Thoracic aorta (tissue), 2 donors: ENCODE measurements at regions not wholly inside any gene's neighbourhood (a gene's known extent, or its start where the extent isn't known, plus 50 kb on each side); places are given as distances from the start of the nearest gene placed in this dataset.
"Not testable (repeated sequence)": the region's sequence is repeated elsewhere in the genome, so short reads cannot be mapped to it uniquely, and the experiment has no call there.

Source experiments
- ATAC-seq: fragments of 150-250 bp; one replicate; pipeline ENCODE4 v1.8.0; 2017; ENCODE audit warnings: low read depth; ENCODE audit not compliant: insufficient number of reproducible peaks, low FRiP score
- DNase-seq: peaks from one replicate; pipeline ENCODE4 v3.0.0-alpha.2; 2020; ENCODE audit warnings: low spot score
- H3K27ac ChIP-seq, 2 donors: fragments of 200-600 bp; sonication (generic); 1 replicate in 1 of 2; 2 replicates in 1 of 2; pipeline ENCODE4 v1.5.1; 2016; ENCODE audit warnings: mild to moderate bottlenecking in 2 of 2, moderate library complexity in 2 of 2
- H3K27me3 ChIP-seq: fragments of 200-600 bp; sonication (generic); replicated peaks from 2 replicates; pipeline ENCODE4 v1.6.0; 2016; ENCODE audit warnings: mild to moderate bottlenecking; ENCODE audit not compliant: insufficient read depth
- H3K36me3 ChIP-seq: fragments of 200-600 bp; sonication (generic); one replicate; pipeline ENCODE4 v1.5.1; 2016
- H3K4me1 ChIP-seq, 2 donors: fragments of 200-600 bp; sonication (generic); 1 replicate in 1 of 2; 2 replicates in 1 of 2; pipeline versions ENCODE4 v1.5.1 to v1.6.0; 2016; ENCODE audit warnings: low read depth in 2 of 2, mild to moderate bottlenecking in 1 of 2; ENCODE audit not compliant: control insufficient read depth in 1 of 2
- H3K4me3 ChIP-seq: fragments of 200-600 bp; sonication (generic); 2 replicates; pipeline ENCODE4 v1.5.1; 2016; ENCODE audit warnings: mild to moderate bottlenecking
- H3K9me3 ChIP-seq: fragments of 200-600 bp; sonication (generic); 2 replicates; pipeline ENCODE4 v1.5.1; 2016
- TF ChIP-seq, protein P1 (sequence below): fragments of 200-600 bp; sonication (generic); IDR thresholded peaks from one replicate; pipeline ENCODE4 v1.5.1; 2019; ENCODE audit warnings: antibody characterized with exemption

DNA sequence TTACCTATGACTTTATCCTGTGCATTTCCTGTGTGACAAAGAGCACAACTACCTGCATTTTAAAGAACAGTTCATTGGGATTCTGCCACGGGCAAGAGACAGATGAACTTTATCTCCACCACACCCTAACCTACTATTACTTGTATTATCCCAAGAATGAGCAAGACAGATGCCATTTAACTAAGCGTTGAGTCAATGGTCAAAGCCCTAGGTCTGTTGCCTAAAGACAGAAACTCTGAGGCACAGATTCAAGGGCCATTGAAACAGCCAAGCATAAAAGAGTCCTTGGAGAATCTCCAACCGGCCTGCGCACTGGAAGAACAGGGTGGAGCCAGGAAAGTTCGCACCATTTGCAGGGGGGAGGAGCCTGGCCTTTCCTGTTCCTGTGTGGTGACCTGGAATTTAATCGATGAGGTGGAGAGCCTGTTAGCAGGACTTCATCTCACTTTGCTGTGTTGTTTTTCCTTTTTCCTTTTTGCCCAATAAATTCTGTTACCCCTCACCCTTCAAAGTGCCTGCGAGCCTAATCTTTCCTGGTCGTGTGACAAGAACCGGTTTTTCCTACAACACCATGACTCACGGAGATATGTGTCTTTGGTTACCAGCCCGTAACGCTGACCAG lies 146.4 kb upstream of the DIAPH2 start:
- no peaks in the 10 kb centered on the region for H3K27me3 ChIP-seq
- peaks cover 0 to 3% of the 10 kb centered on the region in 2 donors for H3K4me1 ChIP-seq
- H3K27ac ChIP-seq: no peak overlapping the region
- no peaks in the 10 kb centered on the region for H3K36me3 ChIP-seq
- no peak for ATAC-seq
- DNase-seq: no peak
- TF ChIP-seq, protein P1, sequence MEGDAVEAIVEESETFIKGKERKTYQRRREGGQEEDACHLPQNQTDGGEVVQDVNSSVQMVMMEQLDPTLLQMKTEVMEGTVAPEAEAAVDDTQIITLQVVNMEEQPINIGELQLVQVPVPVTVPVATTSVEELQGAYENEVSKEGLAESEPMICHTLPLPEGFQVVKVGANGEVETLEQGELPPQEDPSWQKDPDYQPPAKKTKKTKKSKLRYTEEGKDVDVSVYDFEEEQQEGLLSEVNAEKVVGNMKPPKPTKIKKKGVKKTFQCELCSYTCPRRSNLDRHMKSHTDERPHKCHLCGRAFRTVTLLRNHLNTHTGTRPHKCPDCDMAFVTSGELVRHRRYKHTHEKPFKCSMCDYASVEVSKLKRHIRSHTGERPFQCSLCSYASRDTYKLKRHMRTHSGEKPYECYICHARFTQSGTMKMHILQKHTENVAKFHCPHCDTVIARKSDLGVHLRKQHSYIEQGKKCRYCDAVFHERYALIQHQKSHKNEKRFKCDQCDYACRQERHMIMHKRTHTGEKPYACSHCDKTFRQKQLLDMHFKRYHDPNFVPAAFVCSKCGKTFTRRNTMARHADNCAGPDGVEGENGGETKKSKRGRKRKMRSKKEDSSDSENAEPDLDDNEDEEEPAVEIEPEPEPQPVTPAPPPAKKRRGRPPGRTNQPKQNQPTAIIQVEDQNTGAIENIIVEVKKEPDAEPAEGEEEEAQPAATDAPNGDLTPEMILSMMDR: no peak
- no peak overlapping the region for H3K4me3 ChIP-seq
- H3K9me3 ChIP-seq: no peaks in the 10 kb centered on the region

DNA sequence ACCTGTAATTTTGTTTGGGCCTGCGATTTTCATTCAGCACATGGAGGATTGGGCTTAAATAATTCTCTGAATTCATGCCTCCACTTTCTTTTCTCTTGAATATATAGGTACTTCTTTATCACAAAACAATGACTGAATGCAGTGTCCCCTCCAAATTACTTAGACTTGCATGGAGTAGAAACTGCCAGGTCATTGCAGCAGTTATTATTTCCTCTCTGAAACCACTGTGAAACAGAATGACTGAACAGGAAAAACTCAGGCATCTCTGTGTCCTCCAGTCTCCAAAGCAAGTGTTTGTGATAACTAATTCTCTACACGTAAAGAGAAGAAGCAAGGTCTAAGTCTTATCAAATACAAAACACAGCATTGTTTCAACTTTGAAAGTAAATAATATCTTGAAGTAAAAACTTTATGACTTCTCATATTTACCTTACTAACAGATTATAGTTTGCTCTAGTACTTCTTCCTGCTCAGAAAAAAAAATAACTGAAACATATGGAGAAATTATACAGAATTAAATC lies 144.5 kb upstream of the DIAPH2 start:
- H3K27ac ChIP-seq: no peak overlapping the region
- no peaks in the 10 kb centered on the region for H3K36me3 ChIP-seq
- no peak overlapping the region for H3K4me3 ChIP-seq
- ATAC-seq (no peak), DNase-seq (no peak)
- peaks cover 0 to 3% of the 10 kb centered on the region in 2 donors for H3K4me1 ChIP-seq
- TF ChIP-seq, protein P1: no peak
- H3K27me3 ChIP-seq: no peaks in the 10 kb centered on the region
- no peaks in the 10 kb centered on the region for H3K9me3 ChIP-seq

DNA sequence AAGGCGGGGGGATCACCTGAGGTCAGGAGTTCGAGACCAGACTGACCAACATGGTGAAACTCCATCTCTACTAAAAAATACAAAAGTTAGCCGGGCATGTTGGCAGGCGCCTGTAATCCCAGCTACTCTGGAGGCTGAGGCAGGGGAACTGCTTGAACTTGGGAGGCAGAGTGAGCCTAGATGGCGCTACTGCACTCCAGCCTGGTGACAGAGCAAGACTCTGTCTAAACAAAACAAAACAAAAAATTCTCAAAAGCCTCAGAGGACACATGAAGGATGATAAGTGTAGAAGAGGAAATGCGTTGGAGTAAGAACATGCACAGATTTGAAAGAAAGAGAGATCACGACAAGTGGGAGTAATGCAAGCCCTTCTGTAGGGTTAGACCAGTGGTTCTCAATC lies 138.4 kb upstream of the DIAPH2 start:
- not testable (repeated sequence) for H3K27me3 ChIP-seq, H3K9me3 ChIP-seq, ATAC-seq, H3K4me3 ChIP-seq, DNase-seq, H3K27ac ChIP-seq, H3K4me1 ChIP-seq, H3K36me3 ChIP-seq

DNA sequence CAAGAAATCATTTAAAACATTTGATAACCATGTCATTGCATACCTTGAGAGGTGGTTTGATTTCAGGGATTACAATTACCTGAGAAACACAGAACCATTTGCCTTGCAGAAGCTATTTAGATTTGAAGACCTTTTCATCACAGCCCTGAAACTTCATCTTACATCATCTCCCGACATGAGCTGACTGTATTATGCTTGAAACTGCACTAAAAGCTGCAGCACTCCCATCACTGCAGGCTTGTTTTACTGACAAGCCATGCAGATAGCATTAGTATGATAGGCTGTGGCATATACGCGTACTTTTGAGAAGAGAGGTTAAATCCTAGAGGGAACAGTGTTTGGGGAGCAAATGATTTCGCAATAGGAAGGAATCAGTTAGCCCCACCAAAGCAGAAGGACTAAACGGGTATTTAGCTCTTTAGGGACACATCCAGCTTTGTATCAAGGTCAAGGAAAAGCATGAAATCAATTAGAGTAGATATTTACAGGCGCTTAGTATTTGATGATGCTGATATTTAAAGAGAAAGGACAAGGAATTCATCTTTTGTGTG lies 133.2 kb upstream of the DIAPH2 start:
- Histone ChIP-seq H3K27ac (no peak overlapping the region), H3K4me1 (peaks cover 0 to 4% of the 10 kb centered on the region in 2 donors), H3K36me3 (no peaks in the 10 kb centered on the region), H3K4me3 (no peak overlapping the region), H3K27me3 (no peaks in the 10 kb centered on the region), H3K9me3 (no peaks in the 10 kb centered on the region)
- TF ChIP-seq, protein P1: no peak
- DNase-seq (no peak), ATAC-seq (no peak)

DNA sequence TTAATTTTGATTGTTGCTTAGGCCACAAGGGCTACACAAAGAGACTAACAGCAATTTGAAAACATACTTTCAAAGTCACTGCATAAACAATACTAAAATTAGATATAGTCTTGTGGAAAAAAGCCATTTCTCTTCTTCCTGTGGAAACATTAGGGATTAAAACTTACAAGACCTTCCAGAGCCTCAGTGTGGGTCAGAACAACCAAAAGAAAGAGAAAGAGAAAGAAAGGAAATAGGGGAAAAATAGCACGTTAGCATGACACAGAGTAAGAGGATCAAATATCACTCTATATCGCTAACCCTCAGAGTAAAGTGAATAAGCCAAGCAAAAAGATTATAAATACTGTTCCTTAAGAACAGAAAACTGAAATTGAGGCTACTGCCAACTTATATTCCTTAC lies 127.8 kb upstream of the DIAPH2 start:
- no peak for DNase-seq
- TF ChIP-seq, protein P1: no peak
- no peaks in the 10 kb centered on the region for H3K9me3 ChIP-seq
- no peaks in the 10 kb centered on the region for H3K27me3 ChIP-seq
- ATAC-seq: no peak
- peaks cover 0 to 9% of the 10 kb centered on the region in 2 donors for H3K4me1 ChIP-seq
- peak overlapping the region; percentile 65 to 74 for H3K27ac ChIP-seq
- peak overlapping the region; percentile 56 for H3K4me3 ChIP-seq
- H3K36me3 ChIP-seq: no peaks in the 10 kb centered on the region

DNA sequence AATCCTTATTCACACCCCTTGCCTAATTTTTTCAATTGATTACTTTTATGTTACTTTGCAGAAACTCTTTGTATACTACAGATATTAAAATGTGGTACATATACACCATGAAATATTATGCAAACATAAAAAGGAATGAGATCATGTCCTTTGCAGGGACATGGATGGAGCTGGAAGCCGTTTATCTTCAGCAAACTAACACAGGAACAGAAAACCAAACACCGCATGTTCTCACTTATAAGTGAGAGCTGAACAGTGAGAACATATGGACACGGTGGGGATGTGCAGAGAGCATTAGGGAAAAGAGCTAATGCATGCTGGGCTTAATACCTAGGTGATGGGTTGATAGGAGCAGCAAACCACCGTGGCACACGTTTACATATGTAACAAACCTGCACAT lies 123.5 kb upstream of the DIAPH2 start:
- not testable (repeated sequence) for H3K9me3 ChIP-seq, H3K4me3 ChIP-seq, H3K4me1 ChIP-seq, ATAC-seq, H3K36me3 ChIP-seq, H3K27me3 ChIP-seq, DNase-seq, H3K27ac ChIP-seq
